GM12878 (cell line): ENCODE measurements at regions not wholly inside any gene's neighbourhood (a gene's known extent, or its start where the extent isn't known, plus 50 kb on each side); places are given as distances from the start of the nearest gene placed in this dataset.

ENCODE experiments used
- ATAC-seq: fragments of 200-7000 bp; cut with Tn5 transposase; 3 replicates; pipeline ENCODE4 v1.9.1; 2020; ENCODE audit warnings: mild to moderate bottlenecking, moderate library complexity
- BruUV-seq: library from RNA; stranded (reverse); fragments of 400-500 nt; replicated peaks from 2 replicates; lab custom pipeline; 2021; lab: Mats Ljungman, UMichigan
- CTCF ChIA-PET: fragments of 300-600 bp; sonication (Branson Sonifier 250); formaldehyde crosslinking; extraction: SDS; loops from one replicate; lab custom pipeline; 2021; ENCODE audit warnings: inconsistent platforms; lab: Yijun Ruan, JAX
- POLR2A ChIA-PET: fragments of 350-600 bp; formaldehyde crosslinking; extraction: SDS; loops from one replicate; lab custom pipeline; 2021; ENCODE audit warnings: inconsistent platforms; lab: Charles Lee
- RAD21 ChIA-PET: fragments of 300-600 bp; sonication (Branson Sonifier 250); formaldehyde crosslinking; loops from one replicate; lab custom pipeline; 2023; ENCODE audit warnings: antibody characterized with exemption; ENCODE audit not compliant: unreplicated experiment; lab: Charles Lee
- SMC1A ChIA-PET: fragments of 300-600 bp; sonication (Branson Sonifier 250); formaldehyde crosslinking; loops from one replicate; lab custom pipeline; 2023; ENCODE audit not compliant: unreplicated experiment, uncharacterized antibody; lab: Charles Lee
- DNase-seq: peaks from one replicate; pipeline ENCODE4 v3.0.0-alpha.2; 2011; ENCODE audit warnings: low read depth, low spot score
- FAIRE-seq: peaks from 3 replicates; lab custom pipeline; 2011; peaks lifted over from hg19 to GRCh38; lab: Jason Lieb, UNC
- H2AFZ ChIP-seq: 2 replicates; pipeline ENCODE4 v1.6.0; 2011; ENCODE audit warnings: low read depth, low read length, control low read depth; ENCODE audit not compliant: control insufficient read depth
- H3K27ac ChIP-seq: 2 replicates; pipeline ENCODE4 v1.5.1; 2011; ENCODE audit warnings: control low read depth; ENCODE audit not compliant: control insufficient read depth, insufficient read depth
- H3K27me3 ChIP-seq, 2 experiments: replicated peaks in 1 of 2; 2 replicates each; pipeline versions ENCODE4 v1.6.0 to v1.6.1; 2011; ENCODE audit warnings: low read length in 1 of 2; ENCODE audit not compliant: control insufficient read depth in 2 of 2, insufficient read depth in 2 of 2
- H3K36me3 ChIP-seq, 2 experiments: 2 replicates each; pipeline ENCODE4 v1.5.1; 2011; ENCODE audit warnings: low read length in 1 of 2; ENCODE audit not compliant: control insufficient read depth in 2 of 2, insufficient read depth in 2 of 2
- H3K4me1 ChIP-seq: 2 replicates; pipeline ENCODE4 v1.6.1; 2011; ENCODE audit warnings: mild to moderate bottlenecking, low read length, moderate library complexity, mixed read lengths; ENCODE audit not compliant: control insufficient read depth, insufficient read depth
- H3K4me2 ChIP-seq: 2 replicates; pipeline ENCODE4 v1.6.0; 2011; ENCODE audit warnings: control low read depth; ENCODE audit not compliant: control insufficient read depth, insufficient read depth
- H3K4me3 ChIP-seq: fragments of 200-600 bp; sonication (generic); 2 replicates; pipeline ENCODE4 v1.5.1; 2016
- H3K79me2 ChIP-seq: 2 replicates; pipeline ENCODE4 v1.6.0; 2011; ENCODE audit warnings: low read length; ENCODE audit not compliant: control insufficient read depth, insufficient read depth
- H3K9ac ChIP-seq: 2 replicates; pipeline ENCODE4 v1.8.0; 2011; ENCODE audit warnings: low read length, control low read depth, mixed read lengths; ENCODE audit not compliant: control insufficient read depth, insufficient read depth
- H3K9me3 ChIP-seq: replicated peaks from 3 replicates; pipeline ENCODE4 v1.5.1; 2011; ENCODE audit warnings: mild to moderate bottlenecking, low read length; ENCODE audit not compliant: control insufficient read depth, insufficient read depth
- H4K20me1 ChIP-seq: 2 replicates; pipeline ENCODE4 v1.6.0; 2011; ENCODE audit not compliant: control insufficient read depth, insufficient read depth
- ATF7 ChIP-seq: fragments of 450-650 bp; IDR thresholded peaks from 2 replicates; pipeline ENCODE4 v1.6.1; 2016; ENCODE audit warnings: low read depth, mild to moderate bottlenecking
- BCL11A ChIP-seq: IDR thresholded peaks from 2 replicates; pipeline ENCODE4 v1.6.1; 2011; ENCODE audit warnings: low read depth, low read length
- CUX1 ChIP-seq: IDR thresholded peaks from 2 replicates; pipeline ENCODE4 v1.6.1; 2012; ENCODE audit warnings: improper control_type of control experiment, low read depth, low read length; ENCODE audit not compliant: insufficient replicate concordance
- EP300 ChIP-seq, 2 experiments: fragments of 150-350 bp in 1 of 2; IDR thresholded peaks; 2 replicates each; pipeline ENCODE4 v1.6.1; 2011 to 2012; ENCODE audit warnings: low read depth in 2 of 2, low read length in 2 of 2, borderline replicate concordance in 1 of 2, improper control_type of control experiment in 1 of 2, inconsistent platforms in 1 of 2; ENCODE audit not compliant: control insufficient read depth in 1 of 2
- GATAD2B ChIP-seq: fragments of 450-650 bp; conservative IDR thresholded peaks from 2 replicates; pipeline ENCODE4 v1.6.1; 2017; ENCODE audit warnings: low read depth, mild to moderate bottlenecking, moderate library complexity
- IKZF2 ChIP-seq, 2 experiments: fragments of 450-650 bp; IDR thresholded peaks; 2 replicates each; pipeline ENCODE4 v1.6.1; 2017; ENCODE audit warnings: mild to moderate bottlenecking in 2 of 2, moderate library complexity in 2 of 2
- MLLT1 ChIP-seq: fragments of 450-650 bp; IDR thresholded peaks from 2 replicates; pipeline ENCODE4 v1.6.1; 2016; ENCODE audit warnings: mild to moderate bottlenecking
- NFIC ChIP-seq: IDR thresholded peaks from 2 replicates; pipeline ENCODE4 v1.6.1; 2012; ENCODE audit warnings: low read depth, mild to moderate bottlenecking, inconsistent platforms, low read length, moderate library complexity
- NFXL1 ChIP-seq: fragments of 450-650 bp; IDR thresholded peaks from 2 replicates; pipeline ENCODE4 v1.6.1; 2017; ENCODE audit warnings: antibody characterized with exemption, mild to moderate bottlenecking, borderline replicate concordance
- RFX5 ChIP-seq: IDR thresholded peaks from 2 replicates; pipeline ENCODE4 v1.6.1; 2011; ENCODE audit warnings: low read depth, low read length, improper control_type of control experiment
- SMARCA5 ChIP-seq: fragments of 450-650 bp; IDR thresholded peaks from 2 replicates; pipeline ENCODE4 v1.6.1; 2017; ENCODE audit warnings: mild to moderate bottlenecking
- ZNF687 ChIP-seq: fragments of 450-650 bp; IDR thresholded peaks from 2 replicates; pipeline ENCODE4 v1.6.1; 2017; ENCODE audit warnings: mild to moderate bottlenecking, moderate library complexity
- WGBS: methylation state at CpG from one replicate; pipeline ENCODE4 v1.1.6; 2016; ENCODE audit warnings: low lambda C conversion rate; ENCODE audit not compliant: insufficient replicate concordance, insufficient coverage; ENCODE audit errors: missing lambda C conversion rate; 5-methylcytosine and 5-hydroxymethylcytosine counted together
- in situ Hi-C: fragments of 300-500 bp; cut with MboI; formaldehyde crosslinking; loops from 9 replicates; pipeline ENCODE4 v1.14.3; 2018; ENCODE audit warnings: mixed read lengths
- intact Hi-C: fragments of 100-400 bp; cut with micrococcal nuclease; formaldehyde crosslinking; loops from one replicate; pipeline ENCODE4 v1.14.2; 2022; ENCODE audit not compliant: unreplicated experiment

- BruUV-seq = no TSS peak
- no peaks in the 10 kb centered on the region; a peak in 1 of 4 replicates for H3K27me3 ChIP-seq
- FAIRE-seq = no peak
- H4K20me1 ChIP-seq = no peaks in the 10 kb centered on the region
- H2AFZ ChIP-seq = no peak overlapping the region
- intact Hi-C loops (no loop called here), in situ Hi-C loops (no loop called here)
- no peak overlapping the region for H3K27ac ChIP-seq
- H3K4me2 ChIP-seq = no peak overlapping the region
- H3K4me3 ChIP-seq = no peak overlapping the region
- ChIA-PET SMC1A (no interaction called here), CTCF (no interaction called here), RAD21 (no interaction called here), POLR2A (no interaction called here)
- no peaks in the 10 kb centered on the region for H3K9me3 ChIP-seq
- no peaks in the 10 kb centered on the region for H3K36me3 ChIP-seq
- no peaks in the 10 kb centered on the region for H3K79me2 ChIP-seq
- DNase-seq = no peak
- no peak for ATAC-seq
- no peak overlapping the region for H3K9ac ChIP-seq
- H3K4me1 ChIP-seq = no peaks in the 10 kb centered on the region
- 22% methylated on average over 1 of the region's 1 CpG for WGBS
- TF ChIP-seq BCL11A (no peak), ZNF687 (no peak), RFX5 (no peak), MLLT1 (no peak), EP300 (IDR thresholded peaks at IDR 0.05; ENCODE audit: borderline replicate concordance in 1 of 2, control insufficient read depth in 1 of 2, low read depth in 2 of 2, low read length in 2 of 2) (no peak), NFIC (no peak), GATAD2B (no peak), SMARCA5 (no peak), IKZF2 (IDR thresholded peaks at IDR 0.05) (no peak), NFXL1 (no peak), CUX1 (no peak), ATF7 (no peak)
Measured at GRCh38 chr3:159123877-159124276, 322.0 kb downstream of the MFSD1 start.
